ENCODE measurements at regions not wholly inside any gene's neighbourhood (a gene's known extent, or its start where the extent isn't known, plus 50 kb on each side); places are given as distances from the start of the nearest gene placed in this dataset.

- 90% methylated on average over 4 of the region's 4 CpGs; no CpG with 5 or more reads in 1 of the 2 experiments for WGBS, 2 experiments (ENCODE audit: extremely low coverage in 1 of 2, insufficient coverage in 1 of 2, insufficient read length in 1 of 2, insufficient replicate concordance in 2 of 2, low coverage in 1 of 2, low lambda C conversion rate in 2 of 2, missing lambda C conversion rate in 1 of 2)
- no peak overlapping the region for H4K8ac ChIP-seq (ENCODE audit: extremely low read depth, insufficient read depth, low read length)
- no peak overlapping the region for H4K5ac ChIP-seq (ENCODE audit: insufficient read length, low read depth, low read length)
- no peak for FAIRE-seq
- no peak overlapping the region for H3K23ac ChIP-seq (ENCODE audit: insufficient read length)
- no peak for DNase-seq (ENCODE audit: low read depth in 1 of 2, low spot score in 2 of 2)
- no peak overlapping the region for H3K14ac ChIP-seq (ENCODE audit: insufficient read length)
- no peak overlapping the region for H3K4me2 ChIP-seq (ENCODE audit: insufficient read depth in 1 of 2, low read depth in 2 of 2, low read length in 2 of 2)
- no peaks in the 10 kb centered on the region for H4K20me1 ChIP-seq (replicated peaks in 1 of 2; ENCODE audit: control insufficient read depth in 1 of 2, insufficient read depth in 2 of 2, low read length in 2 of 2)
- no peaks in the 10 kb centered on the region for H3K79me2 ChIP-seq (ENCODE audit: control insufficient read depth in 1 of 2, insufficient read depth in 2 of 2, low read length in 2 of 2)
- no peaks in the 10 kb centered on the region for H3K9me3 ChIP-seq (ENCODE audit: insufficient read depth in 2 of 2, low read depth in 1 of 2, low read length in 1 of 2)
- H2BK120ac ChIP-seq (replicated peaks; ENCODE audit: low read depth, low read length), result no peak overlapping the region
- ChIA-PET CTCF (ENCODE audit: partially characterized antibody) (interaction anchor here (0.6 kb wide), 2 partner anchors 24 to 83 kb away, joined by 3 read pairs; no protein-coding TSS in a partner anchor), POLR2A (ENCODE audit: partially characterized antibody) (no interaction called here)
- H3K4me3 ChIP-seq (ENCODE audit: extremely low read depth in 1 of 4, insufficient read depth in 2 of 4, low read depth in 3 of 4, low read length in 4 of 4), result no peak overlapping the region
- H3K79me1 ChIP-seq (ENCODE audit: low read depth, low read length), result no peaks in the 10 kb centered on the region
- no peak overlapping the region for H3K56ac ChIP-seq (replicated peaks; ENCODE audit: insufficient read length, low read depth, low read length)
- H4K91ac ChIP-seq (replicated peaks; ENCODE audit: insufficient read length, low read length), result no peak overlapping the region
- no peak overlapping the region for H2BK20ac ChIP-seq (ENCODE audit: low read length)
- no peaks in the 10 kb centered on the region for H3K23me2 ChIP-seq (ENCODE audit: low read depth, low read length)
- no peak overlapping the region for H3K18ac ChIP-seq (ENCODE audit: extremely low read depth, low read length)
- H2BK5ac ChIP-seq (ENCODE audit: low read depth, low read length), result no peak overlapping the region
- H3K9ac ChIP-seq (replicated peaks in 1 of 4; ENCODE audit: extremely low read depth in 1 of 4, low read depth in 3 of 4, low read length in 3 of 4), result no peak overlapping the region
- no peak overlapping the region for H2BK15ac ChIP-seq (ENCODE audit: low read length)
- H2BK12ac ChIP-seq (ENCODE audit: low read depth, low read length), result no peak overlapping the region
- H3K4me1 ChIP-seq (replicated peaks in 1 of 4; ENCODE audit: control insufficient read depth in 3 of 4, insufficient read depth in 4 of 4, low read length in 3 of 4), result peaks cover 0 to 5% (median 2%) of the 10 kb centered on the region in 4 experiments; a peak in 3 of 7 replicates
- no peaks in the 10 kb centered on the region for H3K36me3 ChIP-seq (ENCODE audit: control insufficient read depth in 2 of 4, insufficient read depth in 4 of 4, low read length in 3 of 4)
- no peak overlapping the region for H2AK5ac ChIP-seq (ENCODE audit: low read depth, low read length)
- H3K27ac ChIP-seq (ENCODE audit: low read depth, low read length), result no peak overlapping the region
- no peaks in the 10 kb centered on the region for H3K27me3 ChIP-seq (replicated peaks in 1 of 4; ENCODE audit: control insufficient read depth in 3 of 4, extremely low read depth in 1 of 4, insufficient read depth in 3 of 4, low read length in 3 of 4)
- H2AFZ ChIP-seq (ENCODE audit: low read length), result no peak overlapping the region
- no peak overlapping the region for H3K4ac ChIP-seq (replicated peaks; ENCODE audit: insufficient read length, low read depth, low read length)
- TF ChIP-seq RNF2 (IDR thresholded peaks at IDR 0.05; ENCODE audit: borderline replicate concordance, low read depth, low read length, missing control alignments, poor library complexity, severe bottlenecking), result no peak
- no peak for TF ChIP-seq BRCA1 (IDR thresholded peaks at IDR 0.05; ENCODE audit: low read depth, low read length)
- no peak for TF ChIP-seq EGR1 (IDR thresholded peaks at IDR 0.05; ENCODE audit: borderline replicate concordance, low read depth, low read length)
- TF ChIP-seq ATF2 (IDR thresholded peaks at IDR 0.05; ENCODE audit: low read length), result no peak
- TF ChIP-seq POU5F1 (IDR thresholded peaks at IDR 0.05; ENCODE audit: low read depth, low read length), result no peak
- no peak for TF ChIP-seq TEAD4 (IDR thresholded peaks at IDR 0.05; ENCODE audit: low read depth, low read length)
- no peak for TF ChIP-seq KDM5A (IDR thresholded peaks at IDR 0.05; ENCODE audit: low read length)
- TF ChIP-seq, protein P1, sequence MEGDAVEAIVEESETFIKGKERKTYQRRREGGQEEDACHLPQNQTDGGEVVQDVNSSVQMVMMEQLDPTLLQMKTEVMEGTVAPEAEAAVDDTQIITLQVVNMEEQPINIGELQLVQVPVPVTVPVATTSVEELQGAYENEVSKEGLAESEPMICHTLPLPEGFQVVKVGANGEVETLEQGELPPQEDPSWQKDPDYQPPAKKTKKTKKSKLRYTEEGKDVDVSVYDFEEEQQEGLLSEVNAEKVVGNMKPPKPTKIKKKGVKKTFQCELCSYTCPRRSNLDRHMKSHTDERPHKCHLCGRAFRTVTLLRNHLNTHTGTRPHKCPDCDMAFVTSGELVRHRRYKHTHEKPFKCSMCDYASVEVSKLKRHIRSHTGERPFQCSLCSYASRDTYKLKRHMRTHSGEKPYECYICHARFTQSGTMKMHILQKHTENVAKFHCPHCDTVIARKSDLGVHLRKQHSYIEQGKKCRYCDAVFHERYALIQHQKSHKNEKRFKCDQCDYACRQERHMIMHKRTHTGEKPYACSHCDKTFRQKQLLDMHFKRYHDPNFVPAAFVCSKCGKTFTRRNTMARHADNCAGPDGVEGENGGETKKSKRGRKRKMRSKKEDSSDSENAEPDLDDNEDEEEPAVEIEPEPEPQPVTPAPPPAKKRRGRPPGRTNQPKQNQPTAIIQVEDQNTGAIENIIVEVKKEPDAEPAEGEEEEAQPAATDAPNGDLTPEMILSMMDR (IDR thresholded peaks at IDR 0.05; ENCODE audit: control extremely low read depth in 1 of 3, insufficient read depth in 1 of 3, low read depth in 1 of 3, low read length in 3 of 3), result no peak
- no peak for TF ChIP-seq TAF1 (IDR thresholded peaks at IDR 0.05; ENCODE audit: low read depth, low read length)
- TF ChIP-seq ZNF274 (IDR thresholded peaks at IDR 0.05; ENCODE audit: borderline replicate concordance, extremely low read depth, low read length), result no peak
- TF ChIP-seq CHD1 (IDR thresholded peaks at IDR 0.05; ENCODE audit: low read depth, low read length), result no peak
Observed at GRCh38 chr18:37661061-37661460, 95.5 kb upstream of the CELF4 start.

Data from H1 (cell line).